ENCODE measurements at regions not wholly inside any gene's neighbourhood (a gene's known extent, or its start where the extent isn't known, plus 50 kb on each side); places are given as distances from the start of the nearest gene placed in this dataset.

- TF ChIP-seq EZH2 (IDR thresholded peaks at IDR 0.05; ENCODE audit: insufficient read depth, poor library complexity, severe bottlenecking), result no peak
- no peak for TF ChIP-seq EZH2phosphoT487 (IDR thresholded peaks at IDR 0.05; ENCODE audit: insufficient read depth, low read depth)
Measured at GRCh38 chr1:189429610-189430009, 1048.1 kb downstream of the BRINP3 start.
